ENCODE measurements at regions not wholly inside any gene's neighbourhood (a gene's known extent, or its start where the extent isn't known, plus 50 kb on each side); places are given as distances from the start of the nearest gene placed in this dataset.

DNA sequence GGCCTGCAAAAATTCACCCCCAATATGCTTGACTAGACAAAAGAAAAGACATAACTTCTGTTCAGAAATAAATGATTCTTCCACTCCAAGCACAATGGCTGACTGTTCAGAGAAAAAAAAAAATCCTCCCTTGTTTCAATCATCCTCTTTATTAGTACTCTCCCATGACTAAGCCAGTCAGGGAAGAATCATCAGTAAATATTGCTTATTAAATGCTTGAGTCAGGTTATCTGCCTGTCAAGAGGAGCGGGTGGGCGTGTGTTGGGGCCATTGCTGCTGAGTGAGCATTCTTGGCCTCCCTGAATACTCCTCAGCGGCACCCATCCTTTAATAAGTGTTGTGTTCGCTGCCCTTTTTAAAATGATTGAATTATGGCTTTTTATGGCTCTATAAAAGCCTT, 1334.8 kb upstream of the CELF4 start:
- Histone ChIP-seq H3K9me3 (no peaks in the 10 kb centered on the region), H3K4me3 (no peak overlapping the region), H3K27ac (no peak overlapping the region), H3K36me3 (no peaks in the 10 kb centered on the region), H3K4me1 (no peaks in the 10 kb centered on the region), H3K27me3 (no peaks in the 10 kb centered on the region)
- no peak for ATAC-seq (ENCODE audit: low FRiP score in 2 of 2)
- 71 to 92% methylated on average over 4 of the region's 4 CpGs for WGBS, 2 donors
- TF ChIP-seq EP300 (IDR thresholded peaks at IDR 0.05) (no peak), POLR2A (IDR thresholded peaks at IDR 0.05) (no peak), POLR2AphosphoS5 (IDR thresholded peaks at IDR 0.05) (no peak)
- DNase-seq: no peak

DNA sequence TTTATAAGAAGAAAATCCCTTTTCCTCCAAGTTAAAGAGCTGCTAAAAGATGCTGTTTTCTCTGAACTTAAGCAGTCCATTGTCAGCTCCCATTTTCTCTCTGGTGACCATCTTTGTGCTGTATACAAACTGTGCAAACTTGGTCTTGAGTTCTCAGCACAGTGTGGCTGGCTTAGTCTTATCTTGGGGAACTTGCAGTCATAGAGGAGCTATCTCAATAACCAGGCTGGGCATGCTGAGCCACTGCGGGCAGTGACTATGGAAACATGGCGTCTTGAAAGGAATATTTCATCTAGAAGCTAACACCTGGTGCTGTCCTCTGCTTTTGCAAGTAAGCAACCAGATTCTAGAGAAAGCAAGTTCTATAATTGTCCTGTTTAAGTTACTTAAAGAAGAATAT, 1334.4 kb upstream of the CELF4 start:
- H3K36me3 ChIP-seq: no peaks in the 10 kb centered on the region
- DNase-seq: no peak
- no peaks in the 10 kb centered on the region for H3K27me3 ChIP-seq
- TF ChIP-seq CTCF (IDR thresholded peaks at IDR 0.05) (no peak), POLR2AphosphoS5 (IDR thresholded peaks at IDR 0.05) (no peak), POLR2A (IDR thresholded peaks at IDR 0.05) (no peak), EP300 (IDR thresholded peaks at IDR 0.05) (no peak)
- no peaks in the 10 kb centered on the region for H3K9me3 ChIP-seq
- no peak overlapping the region for H3K4me3 ChIP-seq
- ATAC-seq (ENCODE audit: low FRiP score in 2 of 2): no peak
- no peaks in the 10 kb centered on the region for H3K4me1 ChIP-seq
- WGBS, 2 donors: 85 to 96% methylated on average over 2 of the region's 2 CpGs
- H3K27ac ChIP-seq: no peak overlapping the region

DNA sequence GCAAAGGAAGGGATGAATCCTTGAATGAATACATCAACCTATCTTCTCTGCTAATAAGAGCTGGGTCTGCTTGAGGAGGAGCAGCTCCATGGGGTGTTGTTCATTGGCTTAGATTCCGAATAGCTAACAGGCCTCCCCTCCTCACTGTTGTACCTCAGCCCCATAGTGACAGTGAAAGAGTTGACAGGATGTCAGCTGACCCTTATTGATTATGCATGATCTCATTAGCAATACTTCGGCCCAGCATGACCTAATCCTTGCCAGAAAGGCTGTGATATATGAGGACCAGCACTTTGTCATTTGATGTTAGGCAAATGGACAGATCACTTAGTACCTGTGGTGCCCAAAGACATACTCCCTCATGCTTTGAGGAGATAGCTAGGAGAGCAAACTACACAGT, 1333.7 kb upstream of the CELF4 start:
- no peak overlapping the region for H3K27ac ChIP-seq

DNA sequence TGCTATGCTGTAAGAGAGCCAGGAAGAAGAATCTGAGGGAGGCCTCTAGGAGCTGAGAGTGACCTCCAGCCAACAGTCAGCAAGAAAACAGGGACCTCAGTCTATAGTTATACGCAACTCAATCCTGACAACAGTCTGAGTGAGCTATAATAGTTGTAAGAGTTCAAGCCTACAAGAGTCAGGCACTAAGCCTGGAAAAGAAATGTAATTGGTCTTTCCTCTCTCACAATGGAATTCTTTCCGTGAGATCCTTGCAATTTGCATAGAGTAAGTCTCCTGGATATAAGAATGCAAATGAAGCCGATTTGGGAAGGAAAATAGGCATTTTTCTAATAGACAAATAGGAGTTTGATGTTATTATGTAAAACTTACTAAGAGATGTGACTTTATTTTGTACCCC, 1332.6 kb upstream of the CELF4 start:
- ATAC-seq (ENCODE audit: low FRiP score in 2 of 2) (no peak), DNase-seq (no peak)
- H3K27me3 ChIP-seq: no peaks in the 10 kb centered on the region
- no peaks in the 10 kb centered on the region for H3K9me3 ChIP-seq
- no peaks in the 10 kb centered on the region for H3K4me1 ChIP-seq
- H3K4me3 ChIP-seq: no peak overlapping the region
- no peak overlapping the region for H3K27ac ChIP-seq
- no peaks in the 10 kb centered on the region for H3K36me3 ChIP-seq
- WGBS, 2 donors: 66 to 76% methylated on average over 3 of the region's 3 CpGs
- TF ChIP-seq CTCF (IDR thresholded peaks at IDR 0.05) (no peak), POLR2AphosphoS5 (IDR thresholded peaks at IDR 0.05) (no peak), EP300 (IDR thresholded peaks at IDR 0.05) (no peak), POLR2A (IDR thresholded peaks at IDR 0.05) (no peak)

More for the DNA sequence above, 1333.7 kb upstream of the CELF4 start:
- Histone ChIP-seq H3K4me3 (no peak overlapping the region), H3K4me1 (no peaks in the 10 kb centered on the region), H3K9me3 (no peaks in the 10 kb centered on the region), H3K27me3 (no peaks in the 10 kb centered on the region), H3K36me3 (no peaks in the 10 kb centered on the region)
- DNase-seq: no peak
- TF ChIP-seq POLR2AphosphoS5 (IDR thresholded peaks at IDR 0.05) (no peak), CTCF (IDR thresholded peaks at IDR 0.05) (no peak), EP300 (IDR thresholded peaks at IDR 0.05) (no peak), POLR2A (IDR thresholded peaks at IDR 0.05) (no peak)
- no peak for ATAC-seq (ENCODE audit: low FRiP score in 2 of 2)
- 84% methylated on average over 2 of the region's 2 CpGs for WGBS, 2 donors

DNA sequence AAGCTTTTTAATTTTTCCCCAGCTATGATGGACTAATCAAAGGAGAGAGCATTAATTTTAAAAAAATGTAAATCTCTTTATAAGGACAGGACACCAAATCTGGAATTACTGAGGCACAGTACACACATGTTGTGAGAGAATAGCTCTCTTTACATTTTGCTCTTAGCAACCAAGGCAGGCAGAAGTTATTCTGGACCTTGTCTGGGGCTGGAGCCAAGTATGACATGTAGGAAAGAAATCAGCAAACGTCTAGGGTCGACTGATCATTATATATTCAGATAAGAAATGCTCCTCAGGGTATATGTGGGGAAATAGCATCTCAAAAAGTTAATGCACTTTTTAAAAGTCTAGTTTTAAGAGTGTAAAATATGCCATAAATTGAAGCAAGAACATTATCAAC, 1330.0 kb upstream of the CELF4 start:
- no peaks in the 10 kb centered on the region for H3K4me1 ChIP-seq
- no peaks in the 10 kb centered on the region for H3K9me3 ChIP-seq
- ATAC-seq (ENCODE audit: low FRiP score in 2 of 2): no peak
- H3K27me3 ChIP-seq: no peaks in the 10 kb centered on the region
- 43 to 63% methylated on average over 2 of the region's 2 CpGs for WGBS, 2 donors
- H3K36me3 ChIP-seq: no peaks in the 10 kb centered on the region
- H3K4me3 ChIP-seq: no peak overlapping the region
- no peak for TF ChIP-seq CTCF (IDR thresholded peaks at IDR 0.05)
- no peak for TF ChIP-seq EP300 (IDR thresholded peaks at IDR 0.05)
- TF ChIP-seq POLR2A (IDR thresholded peaks at IDR 0.05): no peak
- TF ChIP-seq POLR2AphosphoS5 (IDR thresholded peaks at IDR 0.05): no peak
- DNase-seq: no peak
- no peak overlapping the region for H3K27ac ChIP-seq
